H1 (cell line): ENCODE measurements at regions not wholly inside any gene's neighbourhood (a gene's known extent, or its start where the extent isn't known, plus 50 kb on each side); places are given as distances from the start of the nearest gene placed in this dataset.

Experiments
- CTCF ChIA-PET: fragments of 300-600 bp; sonication (Branson Sonifier 250); formaldehyde crosslinking; loops from one replicate; lab custom pipeline; 2021; ENCODE audit not compliant: partially characterized antibody; lab: Charles Lee
- POLR2A ChIA-PET: fragments of 300-600 bp; sonication (Branson Sonifier 250); formaldehyde crosslinking; loops from one replicate; lab custom pipeline; 2021; ENCODE audit warnings: inconsistent platforms; ENCODE audit not compliant: partially characterized antibody; lab: Charles Lee
- DNase-seq, 2 experiments: peaks; one replicate each; pipeline versions ENCODE4 v3.0.0 to v3.0.0-alpha.2; 2010 to 2022; ENCODE audit warnings: low spot score in 2 of 2, low read depth in 1 of 2, mixed read lengths in 1 of 2
- FAIRE-seq: peaks from 2 replicates; lab custom pipeline; 2011; peaks lifted over from hg19 to GRCh38; lab: Jason Lieb, UNC
- H2AFZ ChIP-seq: 2 replicates; pipeline ENCODE4 v1.8.1; 2012; ENCODE audit warnings: low read length, inconsistent platforms
- H2AK5ac ChIP-seq: 2 replicates; pipeline ENCODE4 v1.6.1; 2013; ENCODE audit warnings: low read depth, low read length
- H2BK120ac ChIP-seq: replicated peaks from 2 replicates; pipeline ENCODE3; 2013; ENCODE audit warnings: low read depth, low read length, inconsistent platforms
- H2BK12ac ChIP-seq: 2 replicates; pipeline ENCODE4 v1.6.1; 2013; ENCODE audit warnings: low read depth, low read length
- H2BK15ac ChIP-seq: 2 replicates; pipeline ENCODE4 v1.6.1; 2013; ENCODE audit warnings: low read length
- H2BK20ac ChIP-seq: 2 replicates; pipeline ENCODE4 v1.6.1; 2013; ENCODE audit warnings: low read length
- H2BK5ac ChIP-seq: 2 replicates; pipeline ENCODE4 v1.6.1; 2013; ENCODE audit warnings: low read depth, low read length
- H3K14ac ChIP-seq: 2 replicates; pipeline ENCODE4 v1.6.1; 2013; ENCODE audit warnings: inconsistent platforms; ENCODE audit not compliant: insufficient read length
- H3K18ac ChIP-seq: 2 replicates; pipeline ENCODE4 v1.6.1; 2013; ENCODE audit warnings: low read length; ENCODE audit errors: extremely low read depth
- H3K23ac ChIP-seq: 2 replicates; pipeline ENCODE4 v1.6.1; 2013; ENCODE audit warnings: inconsistent platforms; ENCODE audit not compliant: insufficient read length
- H3K23me2 ChIP-seq: 2 replicates; pipeline ENCODE4 v1.6.1; 2013; ENCODE audit warnings: low read depth, low read length
- H3K27ac ChIP-seq: 2 replicates; pipeline ENCODE4 v1.6.1; 2011; ENCODE audit warnings: low read depth, low read length, inconsistent platforms
- H3K27me3 ChIP-seq, 4 experiments: replicated peaks in 1 of 4; 1 replicate in 1 of 4; 2 replicates in 3 of 4; pipeline versions ENCODE4 v1.6.1 to v1.8.1; 2011 to 2013; ENCODE audit warnings: low read length in 3 of 4, mild to moderate bottlenecking in 3 of 4, inconsistent platforms in 2 of 4, mixed read lengths in 2 of 4, moderate library complexity in 1 of 4; ENCODE audit not compliant: control insufficient read depth in 3 of 4, insufficient read depth in 3 of 4; ENCODE audit errors: extremely low read depth in 1 of 4
- H3K36me3 ChIP-seq, 4 experiments: 2 replicates each; pipeline versions ENCODE4 v1.6.1 to v1.8.1; 2011 to 2013; ENCODE audit warnings: mild to moderate bottlenecking in 4 of 4, low read length in 3 of 4, moderate library complexity in 2 of 4, control low read depth in 1 of 4, inconsistent platforms in 1 of 4; ENCODE audit not compliant: insufficient read depth in 4 of 4, control insufficient read depth in 2 of 4
- H3K4ac ChIP-seq: replicated peaks from 2 replicates; pipeline ENCODE3; 2013; ENCODE audit warnings: low read length, low read depth, mixed read lengths, inconsistent platforms; ENCODE audit not compliant: insufficient read length
- H3K4me1 ChIP-seq, 4 experiments: replicated peaks in 1 of 4; 1 replicate in 1 of 4; 2 replicates in 3 of 4; pipeline versions ENCODE4 v1.6.1 to v1.8.1; 2011 to 2013; ENCODE audit warnings: low read length in 3 of 4, inconsistent platforms in 2 of 4, mixed read lengths in 1 of 4; ENCODE audit not compliant: insufficient read depth in 4 of 4, control insufficient read depth in 3 of 4
- H3K4me2 ChIP-seq, 2 experiments: 2 replicates each; pipeline versions ENCODE4 v1.6.1 to v1.8.1; 2011 to 2013; ENCODE audit warnings: low read depth in 2 of 2, low read length in 2 of 2, control low read depth in 1 of 2, inconsistent platforms in 1 of 2, mild to moderate bottlenecking in 1 of 2; ENCODE audit not compliant: insufficient read depth in 1 of 2
- H3K4me3 ChIP-seq, 4 experiments: fragments of 200-600, 300-600 bp in 1 of 4; sonication (generic), shearing (Covaris generic), sonication (Bioruptor Twin) in 1 of 4; 2 replicates each; pipeline versions ENCODE4 v1.5.1 to v1.8.1; 2011 to 2016; ENCODE audit warnings: low read length in 4 of 4, low read depth in 3 of 4, control low read depth in 2 of 4, inconsistent platforms in 2 of 4, mild to moderate bottlenecking in 2 of 4, mixed read lengths in 1 of 4, moderate library complexity in 1 of 4; ENCODE audit not compliant: insufficient read depth in 2 of 4; ENCODE audit errors: extremely low read depth in 1 of 4
- H3K56ac ChIP-seq: replicated peaks from 2 replicates; pipeline ENCODE3; 2013; ENCODE audit warnings: low read depth, mild to moderate bottlenecking, mixed read lengths, low read length, inconsistent platforms; ENCODE audit not compliant: insufficient read length
- H3K79me1 ChIP-seq: 2 replicates; pipeline ENCODE4 v1.6.1; 2013; ENCODE audit warnings: low read depth, low read length, control low read depth
- H3K79me2 ChIP-seq, 2 experiments: 2 replicates each; pipeline versions ENCODE4 v1.6.1 to v1.8.1; 2012 to 2013; ENCODE audit warnings: low read length in 2 of 2, mild to moderate bottlenecking in 2 of 2, inconsistent platforms in 1 of 2; ENCODE audit not compliant: insufficient read depth in 2 of 2, control insufficient read depth in 1 of 2
- H3K9ac ChIP-seq, 4 experiments: replicated peaks in 1 of 4; 1 replicate in 1 of 4; 2 replicates in 3 of 4; pipeline versions ENCODE4 v1.6.1 to v1.8.1; 2011 to 2013; ENCODE audit warnings: low read depth in 3 of 4, low read length in 3 of 4, control low read depth in 2 of 4, mild to moderate bottlenecking in 2 of 4, moderate library complexity in 2 of 4, inconsistent platforms in 1 of 4; ENCODE audit errors: extremely low read depth in 1 of 4
- H3K9me3 ChIP-seq, 2 experiments: 2 replicates each; pipeline versions ENCODE4 v1.6.1 to v1.8.1; 2012 to 2013; ENCODE audit warnings: mild to moderate bottlenecking in 2 of 2, moderate library complexity in 2 of 2, control low read depth in 1 of 2, inconsistent platforms in 1 of 2, low read depth in 1 of 2, low read length in 1 of 2, mixed read lengths in 1 of 2; ENCODE audit not compliant: insufficient read depth in 2 of 2
- H4K20me1 ChIP-seq, 2 experiments: replicated peaks in 1 of 2; 2 replicates each; pipeline versions ENCODE3 to v1.8.1; 2011 to 2013; ENCODE audit warnings: inconsistent platforms in 2 of 2, low read length in 2 of 2, mild to moderate bottlenecking in 1 of 2; ENCODE audit not compliant: insufficient read depth in 2 of 2, control insufficient read depth in 1 of 2
- H4K5ac ChIP-seq: 2 replicates; pipeline ENCODE4 v1.6.1; 2013; ENCODE audit warnings: low read length, low read depth, mixed read lengths, inconsistent platforms; ENCODE audit not compliant: insufficient read length
- H4K8ac ChIP-seq: 2 replicates; pipeline ENCODE4 v1.8.0; 2013; ENCODE audit warnings: mild to moderate bottlenecking, moderate library complexity, low read length, inconsistent platforms; ENCODE audit not compliant: insufficient read depth; ENCODE audit errors: extremely low read depth
- H4K91ac ChIP-seq: replicated peaks from 2 replicates; pipeline ENCODE3; 2013; ENCODE audit warnings: low read length, mixed read lengths, inconsistent platforms; ENCODE audit not compliant: insufficient read length
- ATF2 ChIP-seq: IDR thresholded peaks from 2 replicates; pipeline ENCODE4 v1.6.1; 2012; ENCODE audit warnings: low read length, inconsistent platforms
- CHD2 ChIP-seq: IDR thresholded peaks from 2 replicates; pipeline ENCODE4 v1.6.1; 2012; ENCODE audit warnings: low read length, improper control_type of control experiment
- GABPA ChIP-seq: IDR thresholded peaks from 2 replicates; pipeline ENCODE4 v1.6.1; 2011; ENCODE audit warnings: mild to moderate bottlenecking, low read length, moderate library complexity, borderline replicate concordance; ENCODE audit not compliant: insufficient read depth
- JUND ChIP-seq: IDR thresholded peaks from 2 replicates; pipeline ENCODE4 v1.6.1; 2011; ENCODE audit warnings: mild to moderate bottlenecking, improper control_type of control experiment, low read length
- KDM4A ChIP-seq: IDR thresholded peaks from one replicate; pipeline ENCODE4 v1.7.1; 2012; ENCODE audit warnings: low read depth, mild to moderate bottlenecking, moderate library complexity, low read length, inconsistent platforms; ENCODE audit not compliant: severe bottlenecking
- PHF8 ChIP-seq: fragments of 200-600 bp; sonication (generic); conservative IDR thresholded peaks from 2 replicates; pipeline ENCODE4 v1.7.1; 2012; ENCODE audit warnings: low read depth, mild to moderate bottlenecking, inconsistent platforms, low read length, moderate library complexity
- SIN3A ChIP-seq, 2 experiments: IDR thresholded peaks in 1 of 2; conservative IDR thresholded peaks in 1 of 2; 2 replicates each; pipeline ENCODE4 v1.6.1; 2011 to 2012; ENCODE audit warnings: low read length in 2 of 2, improper control_type of control experiment in 1 of 2, low read depth in 1 of 2, mild to moderate bottlenecking in 1 of 2
- SIX5 ChIP-seq: IDR thresholded peaks from 2 replicates; pipeline ENCODE4 v1.6.1; 2011; ENCODE audit warnings: mild to moderate bottlenecking, low read depth, low read length
- TAF1 ChIP-seq: IDR thresholded peaks from 2 replicates; pipeline ENCODE4 v1.6.1; 2011; ENCODE audit warnings: mild to moderate bottlenecking, low read depth, low read length
- YY1 ChIP-seq: IDR thresholded peaks from 2 replicates; pipeline ENCODE4 v1.6.1; 2011; ENCODE audit warnings: low read depth, mild to moderate bottlenecking, low read length
- WGBS, 2 experiments: shearing (Covaris generic) in 1 of 2; methylation state at CpG; one replicate each; pipeline versions ENCODE4 v1.1.6 to v1.1.7; 2013 to 2015; ENCODE audit warnings: low lambda C conversion rate in 2 of 2, mixed read lengths in 2 of 2, inconsistent platforms in 1 of 2, low coverage in 1 of 2, missing lambda C conversion rate in 1 of 2; ENCODE audit not compliant: insufficient replicate concordance in 2 of 2, insufficient coverage in 1 of 2, insufficient read length in 1 of 2; ENCODE audit errors: extremely low coverage in 1 of 2, missing lambda C conversion rate in 1 of 2; 5-methylcytosine and 5-hydroxymethylcytosine counted together

GRCh38 chr4:135732448-135732847 is 1530.9 kb upstream of the PABPC4L start:
- Histone ChIP-seq H3K14ac (no peak overlapping the region), H4K20me1 (no peaks in the 10 kb centered on the region), H3K4ac (no peak overlapping the region), H2AFZ (no peak overlapping the region), H3K56ac (no peak overlapping the region), H3K36me3 (no peaks in the 10 kb centered on the region), H4K91ac (no peak overlapping the region), H3K27ac (no peak overlapping the region), H2BK5ac (no peak overlapping the region), H3K27me3 (no peaks in the 10 kb centered on the region), H2BK120ac (no peak overlapping the region), H3K18ac (no peak overlapping the region), H2AK5ac (no peak overlapping the region), H3K4me2 (no peak overlapping the region), H3K23ac (no peak overlapping the region), H3K23me2 (no peaks in the 10 kb centered on the region), H4K5ac (no peak overlapping the region), H3K79me2 (no peaks in the 10 kb centered on the region), H3K4me3 (no peak overlapping the region), H2BK20ac (no peak overlapping the region), H3K4me1 (no peaks in the 10 kb centered on the region), H3K9ac (no peak overlapping the region), H4K8ac (no peak overlapping the region), H3K9me3 (no peaks in the 10 kb centered on the region), H2BK15ac (no peak overlapping the region), H2BK12ac (no peak overlapping the region), H3K79me1 (no peaks in the 10 kb centered on the region)
- ChIA-PET POLR2A (no interaction called here), CTCF (no interaction called here)
- 85% methylated on average over 4 of the region's 4 CpGs; no CpG with 5 or more reads in 1 of the 2 experiments for WGBS, 2 experiments
- FAIRE-seq (no peak), DNase-seq (no peak)
- TF ChIP-seq TAF1 = no peak
- no peak for TF ChIP-seq YY1
- no peak for TF ChIP-seq KDM4A
- no peak for TF ChIP-seq SIN3A (conservative IDR thresholded peaks at IDR 0.05 in 1 of 2, IDR thresholded peaks at IDR 0.05 in 1 of 2; ENCODE audit: low read depth in 1 of 2, low read length in 2 of 2)
- no peak for TF ChIP-seq GABPA
- TF ChIP-seq CHD2 = no peak
- no peak for TF ChIP-seq ATF2
- no peak for TF ChIP-seq JUND
- TF ChIP-seq SIX5 = no peak
- no peak for TF ChIP-seq PHF8
